ENCODE measurements at regions not wholly inside any gene's neighbourhood (a gene's known extent, or its start where the extent isn't known, plus 50 kb on each side); places are given as distances from the start of the nearest gene placed in this dataset.

- Mint-ChIP-seq H3K4me1 (peaks cover 46% of the 10 kb centered on the region), H3K36me3 (ENCODE audit: low read depth) (peaks cover 4% of the 10 kb centered on the region; the same call in 2 of the 3 replicates), H3K27ac (no peak overlapping the region), H3K27me3 (ENCODE audit: insufficient read depth, low read depth, poor library complexity) (no peaks in the 10 kb centered on the region), H3K4me3 (no peak overlapping the region), H3K9me3 (no peaks in the 10 kb centered on the region; the same call in 2 of the 3 replicates)
- no peak overlapping the region for H2AFZ ChIP-seq
- peaks cover 37% of the 10 kb centered on the region for H3K4me1 ChIP-seq (ENCODE audit: insufficient read depth)
- ATAC-seq (no peak), DNase-seq (ENCODE audit: low spot score) (no peak)
- no peaks in the 10 kb centered on the region for H4K20me1 ChIP-seq (replicated peaks; ENCODE audit: insufficient read depth)
- H3K27me3 ChIP-seq (ENCODE audit: insufficient read depth): no peaks in the 10 kb centered on the region
- no peaks in the 10 kb centered on the region for H3K36me3 ChIP-seq (ENCODE audit: insufficient read depth)
- H3K27ac ChIP-seq (ENCODE audit: low read depth): no peak overlapping the region
- H3K79me2 ChIP-seq (replicated peaks; ENCODE audit: insufficient read depth): no peaks in the 10 kb centered on the region
- H3K4me2 ChIP-seq: no peak overlapping the region
- H3K4me3 ChIP-seq: no peak overlapping the region
- no peaks in the 10 kb centered on the region for H3K9me2 ChIP-seq (ENCODE audit: insufficient read depth)
- TF ChIP-seq POLR2AphosphoS5 (IDR thresholded peaks at IDR 0.05; ENCODE audit: low read depth): no peak
- TF ChIP-seq EZH2phosphoT487 (IDR thresholded peaks at IDR 0.05; ENCODE audit: unreplicated experiment): no peak
- no peak for TF ChIP-seq ETS1 (IDR thresholded peaks at IDR 0.05)
- TF ChIP-seq EZH2 (IDR thresholded peaks at IDR 0.05; ENCODE audit: low read depth, unreplicated experiment): no peak
- TF ChIP-seq NANOG (IDR thresholded peaks at IDR 0.05; ENCODE audit: borderline replicate concordance): no peak
- TF ChIP-seq ZNF114 (CRISPR knock-in tag; IDR thresholded peaks at IDR 0.05): no peak
- TF ChIP-seq JUNB (IDR thresholded peaks at IDR 0.05; ENCODE audit: unreplicated experiment): no peak
- no peak for TF ChIP-seq REST (IDR thresholded peaks at IDR 0.05; ENCODE audit: unreplicated experiment)
- no peak for TF ChIP-seq CREB1 (CRISPR knock-in tag; IDR thresholded peaks at IDR 0.05; ENCODE audit: low read depth)
- TF ChIP-seq ZNF331 (CRISPR knock-in tag; IDR thresholded peaks at IDR 0.05; ENCODE audit: low read depth): no peak
- TF ChIP-seq ZNF462 (CRISPR knock-in tag; IDR thresholded peaks at IDR 0.05): no peak
- no peaks in the 10 kb centered on the region for H3F3A ChIP-seq (replicated peaks; ENCODE audit: low read depth)
Measured at GRCh38 chr5:116779846-116780245, 205.2 kb upstream of the SEMA6A start.

All from GM23338 (cell line).